Neuronal stem cell (in vitro differentiated cells): ENCODE measurements at regions not wholly inside any gene's neighbourhood (a gene's known extent, or its start where the extent isn't known, plus 50 kb on each side); places are given as distances from the start of the nearest gene placed in this dataset.

Experiments
- DNase-seq: peaks from one replicate; pipeline ENCODE4 v3.0.0-alpha.2; 2013; ENCODE audit warnings: low spot score
- H2AFZ ChIP-seq: one replicate; pipeline ENCODE4 v1.6.1; 2013; ENCODE audit warnings: mild to moderate bottlenecking, low read length, inconsistent platforms
- H2AK5ac ChIP-seq: 2 replicates; pipeline ENCODE4 v1.6.1; 2013; ENCODE audit warnings: low read depth, mild to moderate bottlenecking, inconsistent platforms, low read length, moderate library complexity, mixed read lengths
- H2BK120ac ChIP-seq: 2 replicates; pipeline ENCODE4 v1.6.1; 2013; ENCODE audit warnings: low read depth, mild to moderate bottlenecking, inconsistent platforms, low read length, moderate library complexity, mixed read lengths
- H2BK12ac ChIP-seq: one replicate; pipeline ENCODE4 v1.6.1; 2013; ENCODE audit warnings: low read length, inconsistent platforms
- H2BK15ac ChIP-seq: 2 replicates; pipeline ENCODE4 v1.6.1; 2013; ENCODE audit warnings: mild to moderate bottlenecking, low read length, inconsistent platforms, mixed read lengths
- H2BK5ac ChIP-seq: one replicate; pipeline ENCODE4 v1.6.1; 2013; ENCODE audit warnings: inconsistent platforms, mild to moderate bottlenecking, low read length, moderate library complexity
- H3K14ac ChIP-seq: one replicate; pipeline ENCODE4 v1.6.1; 2013; ENCODE audit warnings: low read length, inconsistent platforms
- H3K18ac ChIP-seq: 2 replicates; pipeline ENCODE4 v1.6.1; 2013; ENCODE audit warnings: low read length, inconsistent platforms
- H3K23ac ChIP-seq: 2 replicates; pipeline ENCODE4 v1.6.1; 2013; ENCODE audit warnings: low read depth, mild to moderate bottlenecking, mixed read lengths, low read length, inconsistent platforms; ENCODE audit not compliant: poor library complexity
- H3K27ac ChIP-seq: replicated peaks from 3 replicates; pipeline ENCODE4 v1.5.1; 2013; ENCODE audit warnings: low read length, inconsistent platforms
- H3K27me3 ChIP-seq, 3 experiments: 2 replicates each; pipeline ENCODE4 v1.6.1; 2013; ENCODE audit warnings: low read length in 3 of 3, mild to moderate bottlenecking in 2 of 3, inconsistent platforms in 1 of 3, low read depth in 1 of 3, mixed read lengths in 1 of 3, moderate library complexity in 1 of 3; ENCODE audit not compliant: control insufficient read depth in 3 of 3, insufficient read depth in 3 of 3
- H3K36me3 ChIP-seq, 2 donors: replicated peaks in 1 of 2; 2 replicates each; pipeline ENCODE4 v1.6.1; 2013; ENCODE audit warnings: low read length in 2 of 2; ENCODE audit not compliant: control insufficient read depth in 2 of 2, insufficient read depth in 2 of 2
- H3K4ac ChIP-seq: 2 replicates; pipeline ENCODE4 v1.6.1; 2013; ENCODE audit warnings: inconsistent platforms, mild to moderate bottlenecking, low read length, moderate library complexity
- H3K4me1 ChIP-seq, 2 donors: 1 replicate in 1 of 2; 2 replicates in 1 of 2; pipeline ENCODE4 v1.6.1; 2013; ENCODE audit warnings: low read length in 2 of 2, low read depth in 1 of 2; ENCODE audit not compliant: control insufficient read depth in 2 of 2, insufficient read depth in 1 of 2
- H3K4me2 ChIP-seq: one replicate; pipeline ENCODE4 v1.6.1; 2013; ENCODE audit warnings: mild to moderate bottlenecking, low read length, inconsistent platforms; ENCODE audit not compliant: insufficient read depth, poor library complexity, severe bottlenecking
- H3K4me3 ChIP-seq, 2 donors: 2 replicates each; pipeline ENCODE4 v1.5.1; 2013; ENCODE audit warnings: low read length in 2 of 2, mild to moderate bottlenecking in 2 of 2, inconsistent platforms in 1 of 2, moderate library complexity in 1 of 2
- H3K79me1 ChIP-seq: one replicate; pipeline ENCODE4 v1.6.1; 2013; ENCODE audit warnings: low read depth, mild to moderate bottlenecking, inconsistent platforms, low read length, moderate library complexity
- H3K9ac ChIP-seq: one replicate; pipeline ENCODE4 v1.6.1; 2013; ENCODE audit warnings: mild to moderate bottlenecking, low read depth, low read length, inconsistent platforms; ENCODE audit not compliant: poor library complexity
- H3K9me3 ChIP-seq, 2 donors: replicated peaks in 1 of 2; 2 replicates each; pipeline versions ENCODE3 to v1.6.1; 2013; ENCODE audit warnings: low read length in 2 of 2, mild to moderate bottlenecking in 2 of 2, inconsistent platforms in 1 of 2, low read depth in 1 of 2, mixed read lengths in 1 of 2, moderate library complexity in 1 of 2; ENCODE audit not compliant: control insufficient read depth in 2 of 2, insufficient read depth in 1 of 2
- H4K8ac ChIP-seq: one replicate; pipeline ENCODE4 v1.6.1; 2013; ENCODE audit warnings: low read depth, mild to moderate bottlenecking, inconsistent platforms, low read length, moderate library complexity
- H4K91ac ChIP-seq: one replicate; pipeline ENCODE4 v1.6.1; 2013; ENCODE audit warnings: low read length, low read depth, mild to moderate bottlenecking, inconsistent platforms; ENCODE audit not compliant: poor library complexity
- WGBS, 2 donors: extraction: QIAGEN DNeasy Blood & Tissue Kit; methylation state at CpG; one replicate each; pipeline ENCODE4 v1.1.7; 2013; ENCODE audit warnings: missing lambda C conversion rate in 2 of 2, mixed read lengths in 1 of 2; ENCODE audit not compliant: insufficient read length in 2 of 2, insufficient replicate concordance in 1 of 2; ENCODE audit errors: extremely low coverage in 2 of 2; 5-methylcytosine and 5-hydroxymethylcytosine counted together

GRCh38 chr6:102494808-102495207 is 1101.3 kb downstream of the GRIK2 start:
- H3K9me3 ChIP-seq: no peaks in the 10 kb centered on the region
- no peak overlapping the region for H3K14ac ChIP-seq
- WGBS, 2 donors: no CpG with 5 or more reads among the region's 1 CpG
- no peak overlapping the region for H3K4ac ChIP-seq
- no peak overlapping the region for H4K91ac ChIP-seq
- no peaks in the 10 kb centered on the region for H3K36me3 ChIP-seq
- no peak overlapping the region for H2BK15ac ChIP-seq
- H3K27ac ChIP-seq: no peak overlapping the region
- H2BK5ac ChIP-seq: no peak overlapping the region
- H2BK12ac ChIP-seq: no peak overlapping the region
- H3K4me1 ChIP-seq: no peaks in the 10 kb centered on the region
- H3K18ac ChIP-seq: no peak overlapping the region
- H2AK5ac ChIP-seq: no peak overlapping the region
- H2BK120ac ChIP-seq: no peak overlapping the region
- no peaks in the 10 kb centered on the region for H3K27me3 ChIP-seq
- no peak overlapping the region for H3K4me2 ChIP-seq
- no peak overlapping the region for H4K8ac ChIP-seq
- H2AFZ ChIP-seq: no peak overlapping the region
- no peaks in the 10 kb centered on the region for H3K79me1 ChIP-seq
- no peak overlapping the region for H3K4me3 ChIP-seq
- H3K9ac ChIP-seq: no peak overlapping the region
- no peak overlapping the region for H3K23ac ChIP-seq
- DNase-seq: no peak

GRCh38 chr6:102493485-102493884 is 1100.0 kb downstream of the GRIK2 start:
- no peak overlapping the region for H3K9ac ChIP-seq
- WGBS, 2 donors: no CpG with 5 or more reads among the region's 4 CpGs
- no peaks in the 10 kb centered on the region for H3K4me1 ChIP-seq
- H3K4me2 ChIP-seq: no peak overlapping the region
- H3K14ac ChIP-seq: no peak overlapping the region
- no peak overlapping the region for H3K4ac ChIP-seq
- no peaks in the 10 kb centered on the region for H3K27me3 ChIP-seq
- H3K36me3 ChIP-seq: no peaks in the 10 kb centered on the region
- H2BK5ac ChIP-seq: no peak overlapping the region
- H2BK120ac ChIP-seq: no peak overlapping the region
- H2AFZ ChIP-seq: no peak overlapping the region
- no peak overlapping the region for H2BK12ac ChIP-seq
- H2BK15ac ChIP-seq: no peak overlapping the region
- H4K8ac ChIP-seq: no peak overlapping the region
- no peak overlapping the region for H3K4me3 ChIP-seq
- no peak overlapping the region for H2AK5ac ChIP-seq
- H4K91ac ChIP-seq: no peak overlapping the region
- no peak overlapping the region for H3K27ac ChIP-seq
- no peaks in the 10 kb centered on the region for H3K9me3 ChIP-seq
- H3K79me1 ChIP-seq: no peaks in the 10 kb centered on the region
- no peak overlapping the region for H3K23ac ChIP-seq
- H3K18ac ChIP-seq: no peak overlapping the region
- no peak for DNase-seq

- H3K23ac ChIP-seq: no peak overlapping the region
- no peak overlapping the region for H2BK12ac ChIP-seq
- H2BK120ac ChIP-seq: no peak overlapping the region
- no peaks in the 10 kb centered on the region for H3K9me3 ChIP-seq
- WGBS, 2 donors: no CpG with 5 or more reads among the region's 2 CpGs
- no peaks in the 10 kb centered on the region for H3K27me3 ChIP-seq
- no peak overlapping the region for H2AK5ac ChIP-seq
- no peaks in the 10 kb centered on the region for H3K36me3 ChIP-seq
- H3K79me1 ChIP-seq: no peaks in the 10 kb centered on the region
- H3K9ac ChIP-seq: no peak overlapping the region
- no peak overlapping the region for H3K4me3 ChIP-seq
- H2BK5ac ChIP-seq: no peak overlapping the region
- no peak overlapping the region for H3K4me2 ChIP-seq
- H3K14ac ChIP-seq: no peak overlapping the region
- H3K4ac ChIP-seq: no peak overlapping the region
- no peak overlapping the region for H4K8ac ChIP-seq
- H4K91ac ChIP-seq: no peak overlapping the region
- H3K4me1 ChIP-seq: no peaks in the 10 kb centered on the region
- H3K18ac ChIP-seq: no peak overlapping the region
- no peak overlapping the region for H3K27ac ChIP-seq
- H2AFZ ChIP-seq: no peak overlapping the region
- no peak overlapping the region for H2BK15ac ChIP-seq
- DNase-seq: no peak
Measured at GRCh38 chr6:102488729-102489128, 1095.2 kb downstream of the GRIK2 start.

- Histone ChIP-seq H2AFZ (no peak overlapping the region), H3K4ac (no peak overlapping the region), H3K4me3 (no peak overlapping the region), H2BK120ac (no peak overlapping the region), H3K27ac (no peak overlapping the region), H2AK5ac (no peak overlapping the region), H2BK15ac (no peak overlapping the region), H3K9me3 (no peaks in the 10 kb centered on the region), H3K27me3 (no peaks in the 10 kb centered on the region), H3K4me1 (no peaks in the 10 kb centered on the region), H3K36me3 (no peaks in the 10 kb centered on the region), H2BK5ac (no peak overlapping the region), H2BK12ac (no peak overlapping the region), H4K91ac (no peak overlapping the region), H3K14ac (no peak overlapping the region), H3K9ac (no peak overlapping the region), H3K23ac (no peak overlapping the region), H3K4me2 (no peak overlapping the region), H3K18ac (no peak overlapping the region), H4K8ac (no peak overlapping the region), H3K79me1 (no peaks in the 10 kb centered on the region)
- no CpG with 5 or more reads among the region's 1 CpG for WGBS, 2 donors
- DNase-seq: no peak
Measured at GRCh38 chr6:102485480-102485879, 1092.0 kb downstream of the GRIK2 start.
